ENCODE measurements at regions not wholly inside any gene's neighbourhood (a gene's known extent, or its start where the extent isn't known, plus 50 kb on each side); places are given as distances from the start of the nearest gene placed in this dataset.

DNA sequence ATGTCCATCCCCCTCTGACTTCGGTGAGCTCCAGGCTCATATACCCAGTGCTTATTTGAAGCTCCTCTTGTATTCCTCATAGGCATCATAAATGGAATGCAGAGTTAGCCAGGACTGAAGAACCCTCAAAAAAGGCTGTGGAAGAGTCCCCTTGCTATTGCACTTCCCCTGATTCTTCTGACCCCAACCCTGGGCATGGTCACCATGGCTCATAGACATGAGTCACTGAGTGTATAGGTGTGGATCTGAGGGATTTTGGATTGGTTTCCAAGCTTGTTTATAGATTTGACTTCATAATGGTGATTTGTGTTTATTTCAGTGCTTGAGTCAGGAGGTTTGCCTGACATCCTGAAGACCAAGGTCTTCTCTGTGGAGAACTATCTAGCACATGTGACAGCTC, 98.4 kb upstream of the SLC38A2 start:
- no peaks in the 10 kb centered on the region for H3K36me3 ChIP-seq (ENCODE audit: insufficient read depth, low read length)
- no peak overlapping the region for H2AFZ ChIP-seq (ENCODE audit: low read length, unreplicated experiment)
- peaks cover 46% of the 10 kb centered on the region for H3K4me1 ChIP-seq (ENCODE audit: control insufficient read depth, insufficient read depth, low read length, unreplicated experiment)
- no peaks in the 10 kb centered on the region for H3K27me3 ChIP-seq (ENCODE audit: insufficient read depth, low read length)
- no peaks in the 10 kb centered on the region for H3K79me2 ChIP-seq (ENCODE audit: control insufficient read depth, insufficient read depth, low read length, unreplicated experiment)
- H3K4me3 ChIP-seq (ENCODE audit: low read depth, low read length): no peak overlapping the region
- H3K27ac ChIP-seq (ENCODE audit: low read depth, low read length): peak overlapping the region; percentile 29

DNA sequence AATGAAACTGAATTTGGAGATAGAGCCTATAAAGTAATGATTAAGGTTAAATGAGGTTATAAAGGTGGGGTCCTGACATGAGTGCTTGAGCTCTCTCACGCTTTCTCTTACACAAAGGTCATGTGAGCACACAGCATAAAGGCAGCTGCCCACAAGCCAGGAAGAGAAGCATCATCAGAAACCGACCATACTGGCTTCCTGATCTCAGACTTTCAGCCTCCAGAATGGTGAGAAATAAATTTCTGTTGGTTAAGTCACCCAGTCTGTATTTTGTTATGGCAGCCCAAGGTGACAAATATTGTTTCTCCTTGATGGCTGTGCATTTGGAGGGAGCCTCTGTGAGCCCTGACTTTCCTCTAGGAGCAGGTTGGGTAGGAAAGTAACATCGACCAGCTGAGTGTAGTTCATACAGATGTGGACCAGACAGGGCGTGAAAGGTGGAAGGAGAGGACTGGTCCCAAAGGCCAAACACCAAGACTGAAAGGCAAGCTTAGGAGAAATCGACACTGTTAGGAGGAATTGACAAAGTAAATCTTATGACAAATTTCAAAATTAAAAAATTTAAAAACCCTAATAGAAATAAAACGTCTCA, 97.6 kb upstream of the SLC38A2 start:
- Histone ChIP-seq H3K27me3 (ENCODE audit: insufficient read depth, low read length) (no peaks in the 10 kb centered on the region), H3K27ac (ENCODE audit: low read depth, low read length) (no peak overlapping the region), H3K36me3 (ENCODE audit: insufficient read depth, low read length) (peaks cover 5% of the 10 kb centered on the region; the same call in 1 of the 2 replicates), H3K4me1 (ENCODE audit: control insufficient read depth, insufficient read depth, low read length, unreplicated experiment) (peaks cover 46% of the 10 kb centered on the region), H3K4me3 (ENCODE audit: low read depth, low read length) (no peak overlapping the region), H2AFZ (ENCODE audit: low read length, unreplicated experiment) (no peak overlapping the region), H3K79me2 (ENCODE audit: control insufficient read depth, insufficient read depth, low read length, unreplicated experiment) (no peaks in the 10 kb centered on the region)

DNA sequence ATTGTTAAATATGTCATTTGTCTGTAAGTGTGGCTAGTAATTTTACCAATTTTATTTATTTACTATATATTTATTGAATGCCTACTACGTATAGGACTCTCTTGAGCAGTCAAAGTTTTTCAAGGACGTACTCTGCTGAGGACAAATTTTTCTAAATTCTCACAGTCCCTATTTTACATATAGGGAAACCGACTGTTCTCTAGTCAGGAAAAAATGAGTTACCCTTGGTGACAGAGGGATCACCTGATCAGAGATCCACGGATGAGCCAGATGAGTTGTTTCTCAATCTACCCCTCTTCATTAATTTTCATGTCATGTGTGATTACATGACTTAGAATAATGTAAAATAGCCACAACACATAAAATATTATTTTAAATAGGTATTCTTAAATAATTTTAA, 96.2 kb upstream of the SLC38A2 start:
- no peaks in the 10 kb centered on the region for H3K27me3 ChIP-seq (ENCODE audit: insufficient read depth, low read length)
- no peak overlapping the region for H3K27ac ChIP-seq (ENCODE audit: low read depth, low read length)
- peaks cover 12% of the 10 kb centered on the region for H3K36me3 ChIP-seq (ENCODE audit: insufficient read depth, low read length)
- H3K4me1 ChIP-seq (ENCODE audit: control insufficient read depth, insufficient read depth, low read length, unreplicated experiment): peaks cover 39% of the 10 kb centered on the region
- no peak overlapping the region for H2AFZ ChIP-seq (ENCODE audit: low read length, unreplicated experiment)
- no peaks in the 10 kb centered on the region for H3K79me2 ChIP-seq (ENCODE audit: control insufficient read depth, insufficient read depth, low read length, unreplicated experiment)
- no peak overlapping the region for H3K4me3 ChIP-seq (ENCODE audit: low read depth, low read length)

DNA sequence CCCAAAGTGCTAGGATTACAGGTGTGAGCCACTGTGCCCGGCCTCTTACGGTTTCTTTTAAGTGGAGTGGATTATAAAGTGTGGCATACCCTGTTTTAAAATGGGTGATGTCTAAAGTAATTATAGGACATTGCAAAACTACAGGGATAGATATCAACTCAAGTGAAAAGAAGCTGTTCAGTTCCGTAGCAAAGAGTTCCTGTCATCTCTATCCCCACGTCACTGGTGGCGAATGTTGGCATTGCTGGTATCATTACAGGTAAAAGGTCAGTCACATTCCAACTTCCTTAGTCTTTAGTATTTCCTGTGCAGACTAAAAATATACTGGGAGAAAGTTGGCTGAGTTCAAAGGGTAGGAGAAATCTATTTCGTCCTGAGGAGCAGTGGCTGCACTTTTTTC, 95.6 kb upstream of the SLC38A2 start:
- no peaks in the 10 kb centered on the region for H3K27me3 ChIP-seq (ENCODE audit: insufficient read depth, low read length)
- H3K27ac ChIP-seq (ENCODE audit: low read depth, low read length): no peak overlapping the region
- H3K79me2 ChIP-seq (ENCODE audit: control insufficient read depth, insufficient read depth, low read length, unreplicated experiment): no peaks in the 10 kb centered on the region
- H3K4me1 ChIP-seq (ENCODE audit: control insufficient read depth, insufficient read depth, low read length, unreplicated experiment): peaks cover 35% of the 10 kb centered on the region
- H2AFZ ChIP-seq (ENCODE audit: low read length, unreplicated experiment): no peak overlapping the region
- no peak overlapping the region for H3K4me3 ChIP-seq (ENCODE audit: low read depth, low read length)
- peaks cover 12% of the 10 kb centered on the region for H3K36me3 ChIP-seq (ENCODE audit: insufficient read depth, low read length)

DNA sequence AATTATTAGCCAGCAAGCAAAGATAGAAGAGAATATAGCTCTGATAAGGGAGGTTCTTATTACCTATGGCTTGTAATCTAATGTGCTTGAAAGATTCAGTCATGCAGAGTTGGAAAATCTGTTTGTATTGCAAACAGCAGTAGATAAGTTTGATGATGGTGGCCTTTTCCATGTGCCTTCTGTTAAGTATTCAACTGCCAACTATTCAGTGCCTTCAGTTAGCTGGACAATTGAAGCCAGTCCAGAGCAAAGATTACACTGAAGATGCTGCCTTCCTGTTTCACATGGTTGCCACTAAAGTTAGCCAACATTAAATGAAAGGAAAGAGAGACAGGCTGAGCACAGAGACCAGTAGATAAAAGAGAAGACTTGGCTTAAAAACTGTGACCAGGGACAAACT, 92.7 kb upstream of the SLC38A2 start:
- no peak overlapping the region for H2AFZ ChIP-seq (ENCODE audit: low read length, unreplicated experiment)
- H3K79me2 ChIP-seq (ENCODE audit: control insufficient read depth, insufficient read depth, low read length, unreplicated experiment): no peaks in the 10 kb centered on the region
- no peak overlapping the region for H3K4me3 ChIP-seq (ENCODE audit: low read depth, low read length)
- peaks cover 12% of the 10 kb centered on the region for H3K36me3 ChIP-seq (ENCODE audit: insufficient read depth, low read length)
- peaks cover 28% of the 10 kb centered on the region for H3K4me1 ChIP-seq (ENCODE audit: control insufficient read depth, insufficient read depth, low read length, unreplicated experiment)
- no peak overlapping the region for H3K27ac ChIP-seq (ENCODE audit: low read depth, low read length)
- H3K27me3 ChIP-seq (ENCODE audit: insufficient read depth, low read length): no peaks in the 10 kb centered on the region

DNA sequence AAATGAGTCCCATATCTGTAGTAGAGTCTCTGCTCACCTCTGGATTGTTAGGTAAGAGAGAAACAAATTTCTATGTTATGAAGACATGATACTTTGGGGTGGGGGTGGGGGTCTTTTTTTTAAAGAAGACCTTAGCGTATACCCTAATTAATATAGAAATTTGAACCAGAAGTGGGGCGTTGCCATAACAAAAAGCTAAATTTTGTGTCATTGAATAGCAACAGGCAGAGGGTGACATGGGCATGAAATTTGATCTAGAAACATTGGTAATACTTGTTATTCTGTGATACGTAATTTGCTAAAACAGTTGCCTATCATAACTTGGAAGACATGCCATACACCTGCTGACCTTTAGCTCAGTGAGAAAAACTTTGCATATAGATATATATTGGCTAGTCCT, 92.3 kb upstream of the SLC38A2 start:
- H3K4me1 ChIP-seq (ENCODE audit: control insufficient read depth, insufficient read depth, low read length, unreplicated experiment): peaks cover 29% of the 10 kb centered on the region
- peaks cover 12% of the 10 kb centered on the region for H3K36me3 ChIP-seq (ENCODE audit: insufficient read depth, low read length)
- H3K27ac ChIP-seq (ENCODE audit: low read depth, low read length): no peak overlapping the region
- H3K27me3 ChIP-seq (ENCODE audit: insufficient read depth, low read length): no peaks in the 10 kb centered on the region
- H2AFZ ChIP-seq (ENCODE audit: low read length, unreplicated experiment): no peak overlapping the region
- no peak overlapping the region for H3K4me3 ChIP-seq (ENCODE audit: low read depth, low read length)
- no peaks in the 10 kb centered on the region for H3K79me2 ChIP-seq (ENCODE audit: control insufficient read depth, insufficient read depth, low read length, unreplicated experiment)

DNA sequence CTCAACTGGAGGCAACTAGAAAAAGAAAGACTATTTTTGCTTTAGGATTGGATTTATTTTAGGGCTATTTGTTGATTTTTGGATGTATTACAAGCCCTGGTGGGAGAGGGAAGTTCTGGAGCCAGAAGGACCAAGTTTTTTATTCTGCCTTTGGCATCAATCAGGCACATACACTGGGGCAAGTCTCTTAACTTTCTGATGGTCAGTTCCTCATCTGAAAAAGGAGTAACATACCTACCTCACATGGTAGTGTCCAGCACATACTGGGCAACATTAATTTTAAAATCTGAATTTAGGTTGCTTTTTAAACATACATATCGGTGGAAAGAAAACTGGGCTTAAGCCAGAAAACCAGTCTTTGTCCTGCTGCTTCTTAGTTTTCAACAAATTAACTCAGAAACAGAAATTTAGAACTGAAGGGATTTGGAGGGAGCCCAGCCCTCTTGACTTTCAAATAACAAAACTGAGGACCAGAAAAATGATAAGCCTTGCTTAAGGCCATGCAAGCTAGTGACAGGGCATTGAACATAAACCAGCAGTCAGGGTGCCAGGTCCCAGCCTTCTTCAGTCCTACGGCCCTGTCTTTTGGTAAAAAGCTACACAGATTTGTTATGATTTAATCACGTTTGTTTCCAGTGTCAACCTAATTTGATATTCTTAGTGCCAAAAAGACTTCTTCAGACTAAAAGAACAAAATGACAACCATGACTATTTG, 90.2 kb upstream of the SLC38A2 start:
- peaks cover 12% of the 10 kb centered on the region for H3K36me3 ChIP-seq (ENCODE audit: insufficient read depth, low read length)
- no peaks in the 10 kb centered on the region for H3K79me2 ChIP-seq (ENCODE audit: control insufficient read depth, insufficient read depth, low read length, unreplicated experiment)
- H2AFZ ChIP-seq (ENCODE audit: low read length, unreplicated experiment): no peak overlapping the region
- no peak overlapping the region for H3K4me3 ChIP-seq (ENCODE audit: low read depth, low read length)
- H3K27me3 ChIP-seq (ENCODE audit: insufficient read depth, low read length): no peaks in the 10 kb centered on the region
- H3K27ac ChIP-seq (ENCODE audit: low read depth, low read length): no peak overlapping the region
- H3K4me1 ChIP-seq (ENCODE audit: control insufficient read depth, insufficient read depth, low read length, unreplicated experiment): peaks cover 42% of the 10 kb centered on the region

DNA sequence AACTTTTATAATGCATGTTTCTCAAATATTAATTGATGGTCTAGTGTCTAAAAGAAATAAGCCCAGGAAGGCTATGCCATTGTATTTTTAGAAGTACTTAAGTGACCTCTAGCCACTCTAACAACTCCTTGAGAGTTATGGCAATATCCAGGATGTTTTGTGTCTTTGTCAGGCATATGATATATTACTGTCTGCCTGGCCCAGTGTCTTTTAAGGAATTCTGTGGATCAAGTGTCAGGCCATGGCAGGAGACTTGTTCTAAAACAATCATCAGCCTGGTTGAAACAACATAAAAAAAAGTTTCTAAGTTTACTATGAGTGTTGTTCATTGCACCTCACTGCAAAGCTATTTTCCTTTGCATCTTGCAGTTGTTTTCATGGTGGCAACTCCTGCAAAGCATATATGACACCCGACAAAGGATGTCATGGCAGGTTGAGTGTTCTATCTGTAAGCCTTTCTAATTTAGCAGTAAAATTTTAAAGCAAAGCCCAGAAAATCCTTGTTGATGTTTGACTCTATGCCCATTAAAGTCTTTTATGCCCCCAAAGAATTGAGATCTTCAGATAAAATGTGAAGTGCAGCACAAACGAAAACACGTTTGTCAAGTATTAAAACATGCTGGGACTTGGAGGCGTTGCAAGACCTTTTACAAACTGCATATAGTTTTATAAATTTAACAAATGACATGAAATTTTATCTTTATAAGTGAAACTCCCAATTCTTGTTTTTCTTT, 89.5 kb upstream of the SLC38A2 start:
- no peak overlapping the region for H3K4me3 ChIP-seq (ENCODE audit: low read depth, low read length)
- H3K27me3 ChIP-seq (ENCODE audit: insufficient read depth, low read length): no peaks in the 10 kb centered on the region
- H3K36me3 ChIP-seq (ENCODE audit: insufficient read depth, low read length): peaks cover 12% of the 10 kb centered on the region
- H3K79me2 ChIP-seq (ENCODE audit: control insufficient read depth, insufficient read depth, low read length, unreplicated experiment): no peaks in the 10 kb centered on the region
- H3K27ac ChIP-seq (ENCODE audit: low read depth, low read length): no peak overlapping the region
- no peak overlapping the region for H2AFZ ChIP-seq (ENCODE audit: low read length, unreplicated experiment)
- peaks cover 42% of the 10 kb centered on the region for H3K4me1 ChIP-seq (ENCODE audit: control insufficient read depth, insufficient read depth, low read length, unreplicated experiment)

DNA sequence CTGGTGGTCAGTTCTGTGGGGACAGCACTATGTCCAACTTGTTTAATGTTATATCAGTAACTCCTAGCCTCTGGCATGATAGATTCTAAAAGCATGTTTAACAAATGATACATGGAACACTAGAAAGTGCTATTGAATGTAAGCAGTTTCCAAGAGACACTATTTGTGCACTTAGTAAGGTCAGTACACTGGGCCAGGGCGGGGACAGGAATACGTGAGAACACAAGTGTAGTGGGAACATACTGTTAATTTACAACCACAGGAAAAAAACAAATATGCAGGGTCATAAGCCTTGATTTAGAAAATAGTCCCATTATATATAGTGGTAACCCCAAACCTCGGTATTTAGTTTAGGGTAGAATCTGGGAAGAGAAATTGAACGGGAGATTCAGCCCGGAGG, 88.9 kb upstream of the SLC38A2 start:
- no peak overlapping the region for H3K4me3 ChIP-seq (ENCODE audit: low read depth, low read length)
- no peaks in the 10 kb centered on the region for H3K27me3 ChIP-seq (ENCODE audit: insufficient read depth, low read length)
- peaks cover 48% of the 10 kb centered on the region for H3K4me1 ChIP-seq (ENCODE audit: control insufficient read depth, insufficient read depth, low read length, unreplicated experiment)
- no peak overlapping the region for H3K27ac ChIP-seq (ENCODE audit: low read depth, low read length)
- H3K79me2 ChIP-seq (ENCODE audit: control insufficient read depth, insufficient read depth, low read length, unreplicated experiment): no peaks in the 10 kb centered on the region
- no peak overlapping the region for H2AFZ ChIP-seq (ENCODE audit: low read length, unreplicated experiment)
- peaks cover 12% of the 10 kb centered on the region for H3K36me3 ChIP-seq (ENCODE audit: insufficient read depth, low read length)

DNA sequence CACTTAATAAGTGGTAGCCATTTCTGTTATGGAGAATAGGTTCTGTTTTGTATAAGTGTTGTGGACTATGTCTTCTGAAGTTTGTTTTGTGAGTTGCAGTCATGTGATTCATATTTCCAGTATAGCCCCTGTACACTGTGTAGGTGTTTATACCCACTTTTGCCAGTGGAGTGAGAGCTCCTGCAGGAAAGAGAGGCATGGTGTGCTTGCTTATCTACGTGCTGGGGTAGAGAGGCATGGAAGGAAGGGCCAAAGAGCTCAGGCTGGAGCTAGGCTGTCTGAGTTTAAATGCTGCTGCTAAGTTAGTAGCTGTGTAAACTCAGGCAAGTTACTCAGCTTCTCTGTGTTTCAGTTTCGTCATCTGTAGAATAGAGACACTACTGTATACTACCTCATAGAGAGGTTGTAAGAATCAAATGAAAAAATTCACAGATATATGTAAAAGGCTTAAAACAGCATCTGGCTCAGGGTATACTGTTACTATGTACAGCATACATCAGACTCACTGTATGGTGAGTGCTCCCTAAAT, 88.2 kb upstream of the SLC38A2 start:
- Histone ChIP-seq H3K27ac (ENCODE audit: low read depth, low read length) (no peak overlapping the region), H3K4me3 (ENCODE audit: low read depth, low read length) (no peak overlapping the region), H2AFZ (ENCODE audit: low read length, unreplicated experiment) (no peak overlapping the region), H3K79me2 (ENCODE audit: control insufficient read depth, insufficient read depth, low read length, unreplicated experiment) (no peaks in the 10 kb centered on the region), H3K36me3 (ENCODE audit: insufficient read depth, low read length) (peaks cover 12% of the 10 kb centered on the region), H3K4me1 (ENCODE audit: control insufficient read depth, insufficient read depth, low read length, unreplicated experiment) (peaks cover 55% of the 10 kb centered on the region), H3K27me3 (ENCODE audit: insufficient read depth, low read length) (no peaks in the 10 kb centered on the region)

Data from ACC112 (cell line).